Esophagus muscularis mucosa (tissue), 4 donors: ENCODE measurements at regions not wholly inside any gene's neighbourhood (a gene's known extent, or its start where the extent isn't known, plus 50 kb on each side); places are given as distances from the start of the nearest gene placed in this dataset.

Experiments used
- DNase-seq: peaks from one replicate; pipeline ENCODE4 v3.0.0-alpha.2; 2017; ENCODE audit errors: extremely low spot score
- H3K27ac ChIP-seq, 4 donors: fragments of 200-600 bp; sonication (generic); replicated peaks in 1 of 4; 1 replicate in 3 of 4; 2 replicates in 1 of 4; pipeline ENCODE4 v1.5.1; 2016 to 2019; ENCODE audit warnings: mild to moderate bottlenecking in 1 of 4
- H3K27me3 ChIP-seq, 4 donors: fragments of 200-600 bp; sonication (generic); one replicate each; pipeline versions ENCODE4 v1.5.1 to v1.6.0; 2016 to 2019
- H3K36me3 ChIP-seq, 4 donors: fragments of 200-600 bp; sonication (generic); one replicate each; pipeline ENCODE4 v1.5.1; 2016 to 2019
- H3K4me1 ChIP-seq, 4 donors: fragments of 200-600 bp; sonication (generic); one replicate each; pipeline ENCODE4 v1.5.1; 2016 to 2019
- H3K4me3 ChIP-seq, 4 donors: fragments of 200-600 bp; sonication (generic); 1 replicate in 2 of 4; 2 replicates in 2 of 4; pipeline ENCODE4 v1.5.1; 2016 to 2019; ENCODE audit warnings: mild to moderate bottlenecking in 4 of 4, moderate library complexity in 1 of 4
- H3K9me3 ChIP-seq, 4 donors: fragments of 200-600 bp; sonication (generic); 1 replicate in 3 of 4; 2 replicates in 1 of 4; pipeline ENCODE4 v1.5.1; 2016 to 2019
- CTCF ChIP-seq, 3 experiments: fragments of 200-600 bp in 2 of 3; fragments of 450-650 bp in 1 of 3; sonication (generic) in 2 of 3; IDR thresholded peaks; one replicate each; pipeline ENCODE4 v1.5.1; 2017 to 2019; ENCODE audit warnings: antibody characterized with exemption in 3 of 3, mild to moderate bottlenecking in 2 of 3, moderate library complexity in 1 of 3
- EP300 ChIP-seq: sonication (generic); formaldehyde crosslinking; IDR thresholded peaks from one replicate; pipeline ENCODE4 v1.6.1; 2017; ENCODE audit warnings: antibody characterized with exemption
- POLR2A ChIP-seq: fragments of 450-650 bp; IDR thresholded peaks from one replicate; pipeline ENCODE4 v1.6.1; 2017; ENCODE audit warnings: antibody characterized with exemption, moderate library complexity, mild to moderate bottlenecking, low read depth
- POLR2AphosphoS5 ChIP-seq, 2 donors: sonication (generic); formaldehyde crosslinking; IDR thresholded peaks; one replicate each; pipeline ENCODE4 v1.6.1; 2017; ENCODE audit warnings: antibody characterized with exemption in 2 of 2
- WGBS: methylation state at CpG from one replicate; pipeline ENCODE4 v1.1.5; 2018; 5-methylcytosine and 5-hydroxymethylcytosine counted together
- intact Hi-C: fragments of 100-400 bp; cut with DNase I; formaldehyde crosslinking; loops from one replicate; pipeline ENCODE4 v1.15.1; 2023

GRCh38 chr11:103585911-103586310 is 450.5 kb upstream of the DDI1 start:
- Histone ChIP-seq H3K9me3 (no peaks in the 10 kb centered on the region), H3K27ac (no peak overlapping the region), H3K4me1 (peaks cover 0 to 9% (median 6%) of the 10 kb centered on the region in 4 donors), H3K27me3 (no peaks in the 10 kb centered on the region), H3K36me3 (no peaks in the 10 kb centered on the region), H3K4me3 (no peak overlapping the region)
- intact Hi-C loops: no loop called here
- no peak for DNase-seq
- WGBS: 79% methylated on average over 5 of the region's 5 CpGs
- no peak for TF ChIP-seq POLR2A
- no peak for TF ChIP-seq POLR2AphosphoS5 (IDR thresholded peaks at IDR 0.05)
- TF ChIP-seq CTCF (IDR thresholded peaks at IDR 0.05): no peak
- no peak for TF ChIP-seq EP300

- Histone ChIP-seq H3K4me1 (peaks cover 0 to 3% (median under 1%) of the 10 kb centered on the region in 4 donors), H3K4me3 (no peak overlapping the region), H3K36me3 (no peaks in the 10 kb centered on the region), H3K27me3 (no peaks in the 10 kb centered on the region), H3K27ac (no peak overlapping the region), H3K9me3 (no peaks in the 10 kb centered on the region)
- intact Hi-C loops: no loop called here
- 94% methylated on average over 1 of the region's 1 CpG for WGBS
- TF ChIP-seq CTCF (IDR thresholded peaks at IDR 0.05) (no peak), POLR2A (no peak), POLR2AphosphoS5 (IDR thresholded peaks at IDR 0.05) (no peak), EP300 (no peak)
- no peak for DNase-seq
Observed at GRCh38 chr11:103586756-103587155, 449.7 kb upstream of the DDI1 start.

GRCh38 chr11:103587901-103588788 is 448.3 kb upstream of the DDI1 start:
- WGBS: 70% methylated on average over 4 of the region's 4 CpGs
- no peak for DNase-seq
- Histone ChIP-seq H3K36me3 (no peaks in the 10 kb centered on the region), H3K4me3 (no peak overlapping the region), H3K27me3 (no peaks in the 10 kb centered on the region), H3K4me1 (no peaks in the 10 kb centered on the region), H3K9me3 (no peaks in the 10 kb centered on the region), H3K27ac (no peak overlapping the region)
- no peak for TF ChIP-seq POLR2AphosphoS5 (IDR thresholded peaks at IDR 0.05)
- no peak for TF ChIP-seq EP300
- TF ChIP-seq CTCF (IDR thresholded peaks at IDR 0.05): no peak
- no peak for TF ChIP-seq POLR2A
- intact Hi-C loops: no loop called here

DNA sequence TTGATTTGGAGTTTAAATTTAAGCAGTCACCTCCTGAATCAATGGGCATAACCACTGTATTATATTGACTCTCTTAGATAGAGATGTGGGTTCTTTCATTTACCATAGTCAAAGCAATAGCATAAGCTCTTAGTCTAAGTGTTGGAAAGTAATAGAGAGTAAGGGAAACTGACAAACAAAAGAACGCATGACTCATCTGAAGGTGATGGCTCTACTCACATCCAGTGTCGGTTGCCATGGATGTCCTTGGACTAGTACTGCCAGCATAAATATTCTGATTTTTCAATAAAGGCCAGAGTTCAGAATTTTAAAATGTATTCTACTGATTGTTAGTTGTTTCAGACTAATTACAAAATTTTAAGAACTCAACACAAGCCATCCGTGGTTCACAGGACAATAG is 444.9 kb upstream of the DDI1 start:
- intact Hi-C loops: no loop called here
- Histone ChIP-seq H3K27ac (no peak overlapping the region), H3K4me1 (no peaks in the 10 kb centered on the region), H3K4me3 (no peak overlapping the region), H3K9me3 (no peaks in the 10 kb centered on the region), H3K27me3 (no peaks in the 10 kb centered on the region), H3K36me3 (no peaks in the 10 kb centered on the region)
- DNase-seq: no peak
- TF ChIP-seq POLR2AphosphoS5 (IDR thresholded peaks at IDR 0.05): no peak
- TF ChIP-seq POLR2A: no peak
- TF ChIP-seq CTCF (IDR thresholded peaks at IDR 0.05): no peak
- no peak for TF ChIP-seq EP300
- WGBS: 88% methylated on average over 3 of the region's 3 CpGs
